ENCODE measurements at regions not wholly inside any gene's neighbourhood (a gene's known extent, or its start where the extent isn't known, plus 50 kb on each side); places are given as distances from the start of the nearest gene placed in this dataset.

DNA sequence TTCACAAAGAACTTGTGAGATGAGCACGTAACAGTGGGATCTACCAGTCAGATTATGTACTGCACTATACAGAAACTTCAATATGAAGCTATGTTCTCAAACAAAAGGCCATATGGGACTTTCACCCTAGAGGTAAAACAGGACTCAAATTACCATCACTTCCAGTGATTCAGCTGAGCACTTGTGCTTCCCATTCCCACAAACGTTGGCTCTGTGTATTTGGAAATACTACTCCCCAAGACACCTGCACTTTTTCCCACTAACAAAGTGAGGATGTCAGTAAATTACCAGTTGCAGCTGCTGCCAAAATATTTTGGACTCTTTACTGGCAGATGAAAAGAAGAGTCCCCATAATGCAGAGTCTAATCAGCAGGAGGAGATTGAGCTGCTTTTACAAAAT is 1570.1 kb downstream of the SI start:
- no peak for TF ChIP-seq CTCF (IDR thresholded peaks at IDR 0.05)

DNA sequence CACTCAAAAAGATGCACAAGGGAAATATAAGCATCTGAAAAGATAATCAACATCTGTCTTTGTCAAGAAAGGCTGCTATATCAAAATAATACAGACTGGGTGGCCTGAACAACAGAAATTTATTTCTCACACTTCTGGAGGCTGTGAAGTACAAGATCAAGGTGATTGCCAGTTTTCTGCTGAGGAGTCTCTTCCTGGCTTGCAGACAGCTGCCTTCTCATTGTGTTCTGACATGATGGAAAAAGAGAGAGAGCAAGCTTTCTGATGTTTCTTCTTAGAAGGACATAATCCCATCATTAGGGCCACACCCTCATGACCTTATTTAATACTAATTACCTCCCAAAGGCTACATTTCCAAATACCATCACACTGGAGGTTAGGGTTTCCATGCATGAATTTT is 1573.3 kb downstream of the SI start:
- no peak for TF ChIP-seq CTCF (IDR thresholded peaks at IDR 0.05)

DNA sequence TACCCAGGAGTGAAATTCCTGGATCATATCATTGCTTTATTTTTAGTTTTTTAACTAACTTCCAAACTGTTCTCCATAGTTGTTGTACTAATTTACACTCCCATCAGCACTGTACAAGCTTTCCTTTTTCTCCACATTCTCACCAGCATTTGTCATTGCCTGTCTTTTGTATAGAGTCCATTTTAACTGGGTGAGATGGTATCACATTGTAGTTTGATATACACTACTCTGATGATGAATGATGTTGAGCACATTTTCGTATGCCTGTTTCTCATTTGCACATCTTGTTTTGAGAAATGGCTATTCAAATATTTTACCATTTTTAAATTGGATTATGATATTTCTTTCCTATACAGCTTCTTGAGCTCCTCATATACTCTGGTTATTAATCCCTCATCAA is 1586.6 kb downstream of the SI start:
- no peak for TF ChIP-seq CTCF (IDR thresholded peaks at IDR 0.05)

DNA sequence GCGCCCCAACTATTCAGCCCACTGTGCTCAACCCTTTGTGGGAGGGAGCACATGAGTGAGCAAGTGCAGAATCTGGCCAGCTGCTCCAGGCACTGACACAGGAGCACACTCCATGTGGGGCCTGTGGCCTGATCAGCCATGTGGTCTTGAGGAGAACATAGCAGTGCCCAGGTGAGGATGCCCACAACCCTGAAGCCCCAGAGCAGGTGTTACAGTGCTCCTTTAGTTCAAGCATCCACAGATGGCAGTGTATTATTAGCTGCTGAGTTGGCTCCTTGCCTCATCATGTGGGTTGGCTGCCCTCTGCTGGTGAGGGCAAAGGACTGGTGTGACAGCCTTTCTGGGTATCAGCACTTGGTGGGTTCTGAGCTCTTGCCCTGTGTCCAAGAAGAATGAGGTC is 1588.2 kb downstream of the SI start:
- peak; percentile 51; the same call in 1 of the 2 replicates for TF ChIP-seq CTCF (IDR thresholded peaks at IDR 0.05)

GRCh38 chr3:163482695-163483094 is 1595.6 kb downstream of the SI start:
- no peak for TF ChIP-seq CTCF (IDR thresholded peaks at IDR 0.05)

DNA sequence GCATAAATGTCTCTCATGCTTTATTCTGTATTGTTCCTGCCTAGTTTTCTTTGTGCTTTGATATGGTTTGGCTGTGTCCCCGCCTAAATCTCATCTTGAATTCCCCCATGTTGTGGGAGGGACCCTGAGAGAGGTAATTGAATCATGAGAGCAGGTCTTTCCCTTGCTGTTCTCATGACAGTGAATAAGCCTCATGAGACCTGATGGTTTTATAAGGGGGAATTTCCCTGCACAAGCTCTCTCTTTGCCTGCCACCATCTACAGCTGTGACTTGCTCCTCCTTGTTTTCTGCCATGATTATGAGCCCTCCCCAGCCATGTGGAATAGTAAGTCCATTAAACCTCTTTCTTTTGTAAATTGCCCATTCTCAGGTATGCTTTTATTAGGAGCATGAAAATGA is 1596.6 kb downstream of the SI start:
- TF ChIP-seq CTCF (IDR thresholded peaks at IDR 0.05), result no peak

DNA sequence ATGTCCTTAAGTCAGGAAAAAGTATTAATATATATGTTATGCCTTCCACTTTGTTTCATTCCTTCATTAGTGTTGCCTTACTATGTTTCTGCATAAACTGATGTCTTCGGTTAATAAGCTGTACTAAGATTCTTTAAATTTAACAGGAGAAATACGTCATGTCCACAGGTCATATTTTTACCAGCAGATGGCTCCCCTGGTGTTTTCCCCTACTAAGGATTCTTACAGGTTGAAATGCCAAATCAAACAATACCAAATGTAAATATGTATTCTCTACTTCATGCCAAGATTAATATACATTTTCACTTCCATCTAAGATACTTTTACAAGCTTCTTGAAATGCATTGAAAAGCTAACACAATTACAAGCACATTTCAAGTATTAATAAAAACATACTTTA is 1602.1 kb downstream of the SI start:
- peak; percentile 80 for TF ChIP-seq CTCF (IDR thresholded peaks at IDR 0.05)

- TF ChIP-seq CTCF (IDR thresholded peaks at IDR 0.05), result no peak
Observed at GRCh38 chr3:163474766-163475165, 1603.5 kb downstream of the SI start.
